ENCODE measurements at regions not wholly inside any gene's neighbourhood (a gene's known extent, or its start where the extent isn't known, plus 50 kb on each side); places are given as distances from the start of the nearest gene placed in this dataset.

GRCh38 chr21:41045534-41046268, 122.3 kb upstream of the BACE2 start:
- DNase-seq (ENCODE audit: low spot score): peak; percentile 75

GRCh38 chr21:41048145-41048544, 119.8 kb upstream of the BACE2 start:
- DNase-seq (ENCODE audit: low spot score): no peak

GRCh38 chr21:41048623-41049022, 119.3 kb upstream of the BACE2 start:
- DNase-seq (ENCODE audit: low spot score): no peak

GRCh38 chr21:41052820-41053555, 115.0 kb upstream of the BACE2 start:
- no peak for DNase-seq (ENCODE audit: low spot score)

GRCh38 chr21:41054018-41054578, 113.9 kb upstream of the BACE2 start:
- no peak for DNase-seq (ENCODE audit: low spot score)

GRCh38 chr21:41055266-41055665, 112.7 kb upstream of the BACE2 start:
- no peak for DNase-seq (ENCODE audit: low spot score)

GRCh38 chr21:41059871-41060270, 108.1 kb upstream of the BACE2 start:
- no peak for DNase-seq (ENCODE audit: low spot score)

GRCh38 chr21:41061701-41062100, 106.3 kb upstream of the BACE2 start:
- no peak for DNase-seq (ENCODE audit: low spot score)

- no peak for DNase-seq (ENCODE audit: low spot score)
Observed at GRCh38 chr21:41064334-41064791, 103.6 kb upstream of the BACE2 start.

GRCh38 chr21:41064951-41065350, 103.0 kb upstream of the BACE2 start:
- DNase-seq (ENCODE audit: low spot score): no peak

- no peak for DNase-seq (ENCODE audit: low spot score)
Observed at GRCh38 chr21:41065539-41065938, 102.4 kb upstream of the BACE2 start.

- DNase-seq (ENCODE audit: low spot score): no peak
Observed at GRCh38 chr21:41066086-41066938, 101.6 kb upstream of the BACE2 start.

- no peak for DNase-seq (ENCODE audit: low spot score)
Observed at GRCh38 chr21:41067709-41068108, 100.3 kb upstream of the BACE2 start.

- no peak for DNase-seq (ENCODE audit: low spot score)
Observed at GRCh38 chr21:41068496-41068895, 99.5 kb upstream of the BACE2 start.

GRCh38 chr21:41068967-41069642, 98.9 kb upstream of the BACE2 start:
- peak; percentile 83 for DNase-seq (ENCODE audit: low spot score)

- no peak for DNase-seq (ENCODE audit: low spot score)
Observed at GRCh38 chr21:41070284-41070683, 97.7 kb upstream of the BACE2 start.

GRCh38 chr21:41071258-41072171, 96.4 kb upstream of the BACE2 start:
- DNase-seq (ENCODE audit: low spot score): no peak

- no peak for DNase-seq (ENCODE audit: low spot score)
Observed at GRCh38 chr21:41073558-41073957, 94.4 kb upstream of the BACE2 start.

- DNase-seq (ENCODE audit: low spot score): no peak
Observed at GRCh38 chr21:41074396-41075184, 93.4 kb upstream of the BACE2 start.

GRCh38 chr21:41075656-41076055, 92.3 kb upstream of the BACE2 start:
- no peak for DNase-seq (ENCODE audit: low spot score)

Measured in SW480 (cell line).